DOHH2 (cell line): ENCODE measurements at regions not wholly inside any gene's neighbourhood (a gene's known extent, or its start where the extent isn't known, plus 50 kb on each side); places are given as distances from the start of the nearest gene placed in this dataset.

Experiments
- EZH2phosphoT487 ChIP-seq: fragments of 200-600 bp; sonication (generic); IDR thresholded peaks from 2 replicates; pipeline ENCODE4 v1.6.1; 2017; ENCODE audit warnings: borderline replicate concordance, mild to moderate bottlenecking, antibody characterized with exemption, low read length, moderate library complexity, mixed read lengths
- TF ChIP-seq, protein P1 (sequence below): fragments of 200-600 bp; sonication (generic); IDR thresholded peaks from one replicate; pipeline ENCODE4 v1.5.1; 2014; ENCODE audit warnings: antibody characterized with exemption, mild to moderate bottlenecking, low read depth, low read length; ENCODE audit not compliant: poor library complexity, severe bottlenecking

DNA sequence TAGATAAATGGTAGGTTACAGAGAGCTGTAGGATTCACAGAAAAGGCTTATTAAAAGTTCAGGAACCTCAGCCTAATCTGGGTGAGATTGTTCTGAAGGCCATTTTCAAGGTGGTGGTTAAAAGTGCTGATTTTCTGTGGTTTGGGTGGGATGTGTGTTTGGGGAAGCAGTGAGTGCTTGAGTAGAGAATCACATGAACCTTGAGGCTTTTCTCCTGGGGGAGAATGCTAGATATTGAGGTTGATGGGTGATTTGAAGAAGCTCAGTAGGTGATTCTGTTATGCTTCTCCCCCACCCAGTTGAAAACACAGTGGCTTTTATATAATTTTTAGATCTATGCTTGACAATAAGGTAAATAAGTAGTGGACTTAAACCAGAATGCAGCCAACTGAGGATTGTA lies 420.9 kb downstream of the PCNX1 start:
- TF ChIP-seq, protein P1, sequence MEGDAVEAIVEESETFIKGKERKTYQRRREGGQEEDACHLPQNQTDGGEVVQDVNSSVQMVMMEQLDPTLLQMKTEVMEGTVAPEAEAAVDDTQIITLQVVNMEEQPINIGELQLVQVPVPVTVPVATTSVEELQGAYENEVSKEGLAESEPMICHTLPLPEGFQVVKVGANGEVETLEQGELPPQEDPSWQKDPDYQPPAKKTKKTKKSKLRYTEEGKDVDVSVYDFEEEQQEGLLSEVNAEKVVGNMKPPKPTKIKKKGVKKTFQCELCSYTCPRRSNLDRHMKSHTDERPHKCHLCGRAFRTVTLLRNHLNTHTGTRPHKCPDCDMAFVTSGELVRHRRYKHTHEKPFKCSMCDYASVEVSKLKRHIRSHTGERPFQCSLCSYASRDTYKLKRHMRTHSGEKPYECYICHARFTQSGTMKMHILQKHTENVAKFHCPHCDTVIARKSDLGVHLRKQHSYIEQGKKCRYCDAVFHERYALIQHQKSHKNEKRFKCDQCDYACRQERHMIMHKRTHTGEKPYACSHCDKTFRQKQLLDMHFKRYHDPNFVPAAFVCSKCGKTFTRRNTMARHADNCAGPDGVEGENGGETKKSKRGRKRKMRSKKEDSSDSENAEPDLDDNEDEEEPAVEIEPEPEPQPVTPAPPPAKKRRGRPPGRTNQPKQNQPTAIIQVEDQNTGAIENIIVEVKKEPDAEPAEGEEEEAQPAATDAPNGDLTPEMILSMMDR, result no peak
- no peak for TF ChIP-seq EZH2phosphoT487
